HepG2 (cell line): ENCODE measurements at regions not wholly inside any gene's neighbourhood (a gene's known extent, or its start where the extent isn't known, plus 50 kb on each side); places are given as distances from the start of the nearest gene placed in this dataset.
A peak's percentile ranks its signal among the peaks of the same experiment; 100 is the strongest.

Experiments
- ADNP ChIP-seq: sonication (generic); formaldehyde crosslinking; IDR thresholded peaks from 2 replicates; pipeline ENCODE4 v1.4.0; 2020; ENCODE audit warnings: missing genetic modification reagents
- MTA3 ChIP-seq: sonication (generic); formaldehyde crosslinking; IDR thresholded peaks from 2 replicates; pipeline ENCODE4 v1.4.0; 2020; ENCODE audit warnings: missing genetic modification reagents
- NAIF1 ChIP-seq: sonication (generic); formaldehyde crosslinking; IDR thresholded peaks from 2 replicates; pipeline ENCODE4 v1.5.0; 2020; ENCODE audit warnings: mild to moderate bottlenecking, missing genetic modification reagents, borderline replicate concordance
- NCOR1 ChIP-seq: fragments of 200-600 bp; sonication (generic); IDR thresholded peaks from 2 replicates; pipeline ENCODE4 v1.7.0; 2017; ENCODE audit warnings: antibody characterized with exemption, low read length, borderline replicate concordance
- NFE2L1 ChIP-seq: sonication (generic); formaldehyde crosslinking; IDR thresholded peaks from 2 replicates; pipeline ENCODE4 v1.4.0; 2020; ENCODE audit warnings: missing genetic modification reagents, mild to moderate bottlenecking, borderline replicate concordance
- NPAS2 ChIP-seq: sonication (generic); formaldehyde crosslinking; IDR thresholded peaks from 2 replicates; pipeline ENCODE4 v1.8.0; 2022; ENCODE audit warnings: mild to moderate bottlenecking, missing genetic modification reagents, borderline replicate concordance
- PCBP1 ChIP-seq: fragments of 200-400 bp; formaldehyde crosslinking; IDR thresholded peaks from 2 replicates; pipeline ENCODE4 v1.6.1; 2017; ENCODE audit warnings: mild to moderate bottlenecking, low read depth, low read length, borderline replicate concordance
- POGZ ChIP-seq: sonication (generic); formaldehyde crosslinking; IDR thresholded peaks from 2 replicates; pipeline ENCODE4 v1.4.0; 2020; ENCODE audit warnings: mild to moderate bottlenecking, missing genetic modification reagents
- RAD51 ChIP-seq: fragments of 450-650 bp; IDR thresholded peaks from 2 replicates; pipeline ENCODE4 v1.6.1; 2016; ENCODE audit warnings: borderline replicate concordance
- ZNF543 ChIP-seq: sonication (generic); formaldehyde crosslinking; IDR thresholded peaks from 2 replicates; pipeline ENCODE4 v1.4.0; 2020; ENCODE audit warnings: mild to moderate bottlenecking, missing genetic modification reagents
- ZNF7 ChIP-seq: IDR thresholded peaks from 2 replicates; pipeline ENCODE4 v1.6.1; 2016; ENCODE audit warnings: missing biosample characterization, missing genetic modification reagents
- TF ChIP-seq, protein P1 (sequence below): sonication (generic); formaldehyde crosslinking; IDR thresholded peaks from 2 replicates; pipeline ENCODE4 v1.5.1; 2020; ENCODE audit warnings: missing genetic modification reagents, mild to moderate bottlenecking, borderline replicate concordance
- TF ChIP-seq, protein P2 (sequence below): sonication (generic); formaldehyde crosslinking; IDR thresholded peaks from 2 replicates; pipeline ENCODE4 v1.4.0; 2020; ENCODE audit warnings: missing genetic modification reagents, mild to moderate bottlenecking, borderline replicate concordance

DNA sequence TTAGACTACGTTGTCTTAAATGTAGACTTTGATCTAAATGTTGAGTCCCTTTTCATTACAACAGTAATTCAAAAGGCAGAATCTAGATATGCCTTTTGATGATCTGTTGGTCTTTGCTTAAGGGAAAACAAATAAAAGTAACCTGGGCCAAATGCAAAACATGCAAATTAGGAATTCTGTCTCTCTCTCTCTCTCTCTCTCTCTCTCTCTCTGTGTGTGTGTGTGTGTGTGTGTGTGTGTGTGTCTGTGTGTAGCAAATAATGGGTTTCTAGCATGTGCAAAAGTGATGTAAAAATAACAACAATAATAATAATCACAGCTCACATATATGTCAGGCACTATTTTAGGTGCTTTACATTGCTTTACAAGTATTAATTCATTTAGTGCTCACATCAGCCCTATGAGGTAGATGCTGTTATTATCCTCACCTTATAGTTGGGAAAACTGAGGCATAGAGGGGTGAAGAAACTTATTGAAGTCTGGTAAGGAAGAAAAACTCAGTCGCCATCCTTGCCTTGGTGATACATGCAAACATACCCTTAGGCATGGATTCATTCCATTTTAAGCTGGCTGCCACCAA is 160.3 kb upstream of the ZNF217 start (continued):
- TF ChIP-seq, protein P1, sequence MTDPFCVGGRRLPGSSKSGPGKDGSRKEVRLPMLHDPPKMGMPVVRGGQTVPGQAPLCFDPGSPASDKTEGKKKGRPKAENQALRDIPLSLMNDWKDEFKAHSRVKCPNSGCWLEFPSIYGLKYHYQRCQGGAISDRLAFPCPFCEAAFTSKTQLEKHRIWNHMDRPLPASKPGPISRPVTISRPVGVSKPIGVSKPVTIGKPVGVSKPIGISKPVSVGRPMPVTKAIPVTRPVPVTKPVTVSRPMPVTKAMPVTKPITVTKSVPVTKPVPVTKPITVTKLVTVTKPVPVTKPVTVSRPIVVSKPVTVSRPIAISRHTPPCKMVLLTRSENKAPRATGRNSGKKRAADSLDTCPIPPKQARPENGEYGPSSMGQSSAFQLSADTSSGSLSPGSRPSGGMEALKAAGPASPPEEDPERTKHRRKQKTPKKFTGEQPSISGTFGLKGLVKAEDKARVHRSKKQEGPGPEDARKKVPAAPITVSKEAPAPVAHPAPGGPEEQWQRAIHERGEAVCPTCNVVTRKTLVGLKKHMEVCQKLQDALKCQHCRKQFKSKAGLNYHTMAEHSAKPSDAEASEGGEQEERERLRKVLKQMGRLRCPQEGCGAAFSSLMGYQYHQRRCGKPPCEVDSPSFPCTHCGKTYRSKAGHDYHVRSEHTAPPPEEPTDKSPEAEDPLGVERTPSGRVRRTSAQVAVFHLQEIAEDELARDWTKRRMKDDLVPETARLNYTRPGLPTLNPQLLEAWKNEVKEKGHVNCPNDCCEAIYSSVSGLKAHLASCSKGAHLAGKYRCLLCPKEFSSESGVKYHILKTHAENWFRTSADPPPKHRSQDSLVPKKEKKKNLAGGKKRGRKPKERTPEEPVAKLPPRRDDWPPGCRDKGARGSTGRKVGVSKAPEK (CRISPR knock-in tag): no peak
- TF ChIP-seq NPAS2 (no peak), ZNF543 (CRISPR knock-in tag) (no peak), RAD51 (no peak), NCOR1 (peak; percentile 60; the same call in 1 of the 2 replicates), NAIF1 (CRISPR knock-in tag) (no peak), ZNF7 (no peak), PCBP1 (no peak), ADNP (CRISPR knock-in tag) (no peak), MTA3 (no peak), NFE2L1 (no peak), POGZ (CRISPR knock-in tag) (0 out of 2 replicates have a peak, but pooled peaks have one; percentile 6)
- TF ChIP-seq, protein P2, sequence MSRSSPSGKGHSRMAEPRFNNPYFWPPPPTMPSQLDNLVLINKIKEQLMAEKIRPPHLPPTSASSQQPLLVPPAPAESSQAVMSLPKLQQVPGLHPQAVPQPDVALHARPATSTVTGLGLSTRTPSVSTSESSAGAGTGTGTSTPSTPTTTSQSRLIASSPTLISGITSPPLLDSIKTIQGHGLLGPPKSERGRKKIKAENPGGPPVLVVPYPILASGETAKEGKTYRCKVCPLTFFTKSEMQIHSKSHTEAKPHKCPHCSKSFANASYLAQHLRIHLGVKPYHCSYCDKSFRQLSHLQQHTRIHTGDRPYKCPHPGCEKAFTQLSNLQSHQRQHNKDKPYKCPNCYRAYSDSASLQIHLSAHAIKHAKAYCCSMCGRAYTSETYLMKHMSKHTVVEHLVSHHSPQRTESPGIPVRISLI (CRISPR knock-in tag): no peak
